ENCODE measurements at regions not wholly inside any gene's neighbourhood (a gene's known extent, or its start where the extent isn't known, plus 50 kb on each side); places are given as distances from the start of the nearest gene placed in this dataset.

GRCh38 chr14:55745906-55746305 is 165.9 kb downstream of the KTN1 start:
- no peak for ATAC-seq
- TF ChIP-seq, protein P1, sequence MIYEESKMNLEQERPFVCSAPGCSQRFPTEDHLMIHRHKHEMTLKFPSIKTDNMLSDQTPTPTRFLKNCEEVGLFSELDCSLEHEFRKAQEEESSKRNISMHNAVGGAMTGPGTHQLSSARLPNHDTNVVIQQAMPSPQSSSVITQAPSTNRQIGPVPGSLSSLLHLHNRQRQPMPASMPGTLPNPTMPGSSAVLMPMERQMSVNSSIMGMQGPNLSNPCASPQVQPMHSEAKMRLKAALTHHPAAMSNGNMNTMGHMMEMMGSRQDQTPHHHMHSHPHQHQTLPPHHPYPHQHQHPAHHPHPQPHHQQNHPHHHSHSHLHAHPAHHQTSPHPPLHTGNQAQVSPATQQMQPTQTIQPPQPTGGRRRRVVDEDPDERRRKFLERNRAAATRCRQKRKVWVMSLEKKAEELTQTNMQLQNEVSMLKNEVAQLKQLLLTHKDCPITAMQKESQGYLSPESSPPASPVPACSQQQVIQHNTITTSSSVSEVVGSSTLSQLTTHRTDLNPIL (CRISPR knock-in tag; IDR thresholded peaks at IDR 0.05; ENCODE audit: low read depth): no peak
- TF ChIP-seq POU6F1 (CRISPR knock-in tag; IDR thresholded peaks at IDR 0.05; ENCODE audit: borderline replicate concordance, low read depth) (no peak), ISL1 (CRISPR knock-in tag; IDR thresholded peaks at IDR 0.05) (no peak)

- no peak for ATAC-seq
- TF ChIP-seq PATZ1 (CRISPR knock-in tag; IDR thresholded peaks at IDR 0.05; ENCODE audit: borderline replicate concordance): no peak
- no peak for TF ChIP-seq ZC3H10 (CRISPR knock-in tag; IDR thresholded peaks at IDR 0.05)
- TF ChIP-seq ESRRG (CRISPR knock-in tag; IDR thresholded peaks at IDR 0.05): no peak
- TF ChIP-seq, protein P1 (CRISPR knock-in tag; IDR thresholded peaks at IDR 0.05; ENCODE audit: low read depth): no peak
- no peak for TF ChIP-seq TSHZ2 (CRISPR knock-in tag; IDR thresholded peaks at IDR 0.05)
- TF ChIP-seq ZFP30 (CRISPR knock-in tag; IDR thresholded peaks at IDR 0.05): no peak
- TF ChIP-seq ARNTL (CRISPR knock-in tag; IDR thresholded peaks at IDR 0.05; ENCODE audit: borderline replicate concordance, low read depth): no peak
- no peak for TF ChIP-seq GLIS3 (CRISPR knock-in tag; IDR thresholded peaks at IDR 0.05)
These were observed 166.6 kb downstream of the KTN1 start for GRCh38 chr14:55746558-55746957.

- TF ChIP-seq GLIS3 (CRISPR knock-in tag; IDR thresholded peaks at IDR 0.05) (no peak), RARB (CRISPR knock-in tag; IDR thresholded peaks at IDR 0.05) (no peak), ZNF565 (CRISPR knock-in tag; conservative IDR thresholded peaks at IDR 0.05; ENCODE audit: low read depth) (no peak), OSR1 (CRISPR knock-in tag; IDR thresholded peaks at IDR 0.05) (no peak)
- no peak for ATAC-seq
These were observed 167.2 kb downstream of the KTN1 start for GRCh38 chr14:55747186-55747585.

DNA sequence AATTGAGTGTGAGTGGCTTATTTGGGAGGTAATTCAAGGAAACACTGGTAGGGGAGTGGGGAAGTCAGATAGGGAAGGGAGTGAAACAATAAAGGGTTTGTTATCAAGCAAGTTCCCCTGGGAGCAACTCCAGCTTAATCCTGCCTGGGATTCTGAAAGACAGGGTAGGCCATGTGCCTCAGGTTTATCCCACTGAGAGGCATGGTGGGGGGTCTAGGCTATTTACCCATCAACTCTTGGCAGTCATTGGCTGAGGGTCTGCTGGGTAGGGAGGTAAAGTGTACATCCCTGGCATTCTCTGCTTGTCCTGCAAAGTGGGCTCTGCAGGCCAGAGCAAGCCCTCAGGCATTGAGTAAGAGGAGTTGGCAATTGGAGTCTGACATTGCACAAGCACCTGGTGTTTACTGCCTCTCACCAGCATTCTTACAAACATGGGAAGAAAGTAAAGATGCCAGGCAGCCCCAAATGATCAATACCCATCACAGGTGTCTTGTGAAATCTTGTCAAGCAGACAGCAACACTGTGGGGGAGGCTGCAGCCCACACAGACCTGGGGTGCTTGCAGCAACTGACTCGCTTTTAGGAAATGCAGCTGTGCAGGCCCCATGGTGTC is 169.3 kb downstream of the KTN1 start:
- TF ChIP-seq POU6F1 (CRISPR knock-in tag; IDR thresholded peaks at IDR 0.05; ENCODE audit: borderline replicate concordance, low read depth): no peak
- TF ChIP-seq CSDC2 (CRISPR knock-in tag; IDR thresholded peaks at IDR 0.05): no peak
- no peak for TF ChIP-seq ZNF70 (CRISPR knock-in tag; IDR thresholded peaks at IDR 0.05)
- TF ChIP-seq ZNF565 (CRISPR knock-in tag; conservative IDR thresholded peaks at IDR 0.05; ENCODE audit: low read depth): no peak
- TF ChIP-seq RARB (CRISPR knock-in tag; IDR thresholded peaks at IDR 0.05): no peak
- TF ChIP-seq ZNF8 (CRISPR knock-in tag; IDR thresholded peaks at IDR 0.05): no peak
- no peak for TF ChIP-seq GLIS3 (CRISPR knock-in tag; IDR thresholded peaks at IDR 0.05)
- no peak for TF ChIP-seq ZFP3 (CRISPR knock-in tag; IDR thresholded peaks at IDR 0.05)
- TF ChIP-seq PATZ1 (CRISPR knock-in tag; IDR thresholded peaks at IDR 0.05; ENCODE audit: borderline replicate concordance): no peak
- TF ChIP-seq PPARA (CRISPR knock-in tag; IDR thresholded peaks at IDR 0.05; ENCODE audit: borderline replicate concordance): no peak
- TF ChIP-seq, protein P2, sequence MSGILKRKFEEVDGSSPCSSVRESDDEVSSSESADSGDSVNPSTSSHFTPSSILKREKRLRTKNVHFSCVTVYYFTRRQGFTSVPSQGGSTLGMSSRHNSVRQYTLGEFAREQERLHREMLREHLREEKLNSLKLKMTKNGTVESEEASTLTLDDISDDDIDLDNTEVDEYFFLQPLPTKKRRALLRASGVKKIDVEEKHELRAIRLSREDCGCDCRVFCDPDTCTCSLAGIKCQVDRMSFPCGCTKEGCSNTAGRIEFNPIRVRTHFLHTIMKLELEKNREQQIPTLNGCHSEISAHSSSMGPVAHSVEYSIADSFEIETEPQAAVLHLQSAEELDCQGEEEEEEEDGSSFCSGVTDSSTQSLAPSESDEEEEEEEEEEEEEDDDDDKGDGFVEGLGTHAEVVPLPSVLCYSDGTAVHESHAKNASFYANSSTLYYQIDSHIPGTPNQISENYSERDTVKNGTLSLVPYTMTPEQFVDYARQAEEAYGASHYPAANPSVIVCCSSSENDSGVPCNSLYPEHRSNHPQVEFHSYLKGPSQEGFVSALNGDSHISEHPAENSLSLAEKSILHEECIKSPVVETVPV (CRISPR knock-in tag; IDR thresholded peaks at IDR 0.05): no peak
- TF ChIP-seq ESRRG (CRISPR knock-in tag; IDR thresholded peaks at IDR 0.05): no peak
- TF ChIP-seq, protein P1 (CRISPR knock-in tag; IDR thresholded peaks at IDR 0.05; ENCODE audit: low read depth): no peak
- no peak for ATAC-seq

Measured in SK-N-SH treated with all-trans-retinoic acid at 6 μM for 48 hours (cell line).